ENCODE measurements at regions not wholly inside any gene's neighbourhood (a gene's known extent, or its start where the extent isn't known, plus 50 kb on each side); places are given as distances from the start of the nearest gene placed in this dataset.
A peak's percentile ranks its signal among the peaks of the same experiment; 100 is the strongest.

- DNase-seq, result no peak
Observed at GRCh38 chr18:64982414-64983055, 768.3 kb upstream of the CDH7 start.

DNA sequence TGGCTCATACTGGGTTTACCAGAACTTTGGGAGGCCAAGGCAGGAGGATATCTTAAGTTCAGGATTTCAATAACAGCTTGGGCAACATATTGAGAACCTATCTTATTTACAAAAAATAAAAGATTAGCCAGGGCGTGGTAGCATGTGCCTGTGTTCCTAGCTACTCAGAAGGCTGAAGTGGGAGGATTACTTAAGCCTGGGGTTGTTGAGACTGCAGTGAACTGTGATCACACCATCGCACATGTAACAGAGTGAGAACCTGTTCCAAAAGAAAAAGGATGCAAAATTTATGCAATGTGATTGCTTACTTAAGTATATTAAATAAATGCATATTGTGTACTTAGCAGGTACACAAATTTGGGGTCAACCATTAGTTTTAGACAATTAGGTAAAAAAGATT, 768.9 kb upstream of the CDH7 start:
- no peak for DNase-seq

DNA sequence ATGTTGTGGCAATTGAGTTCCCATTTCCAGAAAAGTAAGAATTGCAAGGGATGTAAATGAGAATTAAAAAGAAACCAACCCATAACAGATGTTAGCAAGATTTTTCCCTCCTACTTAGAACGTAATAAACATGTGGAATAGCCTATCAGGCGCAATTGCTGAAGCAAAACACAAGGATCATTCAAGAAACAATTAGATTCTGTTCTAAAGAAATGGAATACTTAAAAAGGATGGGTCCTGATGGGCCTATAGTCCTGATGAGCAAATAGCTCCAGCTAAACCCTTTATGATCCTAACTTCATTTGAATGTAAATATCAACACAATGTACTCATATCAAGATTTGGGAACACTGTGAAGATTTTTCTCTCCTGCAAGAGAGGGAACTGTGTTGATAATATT, 771.0 kb upstream of the CDH7 start:
- DNase-seq, result no peak

GRCh38 chr18:64974391-64975125, 776.3 kb upstream of the CDH7 start:
- DNase-seq, result no peak

GRCh38 chr18:64972545-64972944, 778.3 kb upstream of the CDH7 start:
- no peak for DNase-seq

DNA sequence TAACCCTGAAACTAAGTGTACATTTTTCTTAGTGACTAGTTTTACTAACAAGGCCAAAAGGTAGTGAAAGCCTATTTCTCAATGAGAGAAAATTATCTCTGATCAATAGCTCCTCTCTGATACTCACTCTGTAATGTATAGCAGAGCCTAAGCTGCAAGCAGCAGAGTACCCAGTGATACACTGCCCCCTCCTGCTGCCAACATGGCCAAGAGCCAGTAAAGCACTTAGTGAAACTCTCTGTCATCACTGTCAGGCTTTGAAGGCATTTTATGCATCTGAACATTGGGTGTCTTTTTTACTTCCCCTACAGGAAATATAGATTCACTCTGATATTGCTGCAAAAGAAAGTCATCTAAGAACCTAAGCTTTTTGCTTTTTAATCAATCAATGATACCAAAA, 784.1 kb upstream of the CDH7 start:
- peak; percentile 74 for DNase-seq

DNA sequence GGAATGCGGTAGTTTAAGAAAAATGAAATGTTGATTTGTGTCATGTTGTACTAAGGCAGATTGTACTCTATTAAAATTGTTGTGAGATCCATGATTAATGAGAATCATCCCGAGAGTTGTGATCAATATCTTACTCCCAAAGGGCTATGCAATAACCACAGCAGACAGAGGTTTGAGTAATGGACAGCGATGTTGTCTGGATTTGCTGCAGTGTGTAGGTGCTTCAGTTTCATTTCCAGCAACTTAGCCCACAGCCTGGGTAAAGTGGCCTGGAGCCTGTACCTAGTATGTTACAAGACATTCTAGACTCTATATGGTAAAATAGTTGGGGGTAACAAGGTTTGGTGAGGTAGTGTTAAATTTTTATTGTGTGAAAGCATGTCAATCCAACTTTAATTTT, 794.3 kb upstream of the CDH7 start:
- DNase-seq, result no peak

DNA sequence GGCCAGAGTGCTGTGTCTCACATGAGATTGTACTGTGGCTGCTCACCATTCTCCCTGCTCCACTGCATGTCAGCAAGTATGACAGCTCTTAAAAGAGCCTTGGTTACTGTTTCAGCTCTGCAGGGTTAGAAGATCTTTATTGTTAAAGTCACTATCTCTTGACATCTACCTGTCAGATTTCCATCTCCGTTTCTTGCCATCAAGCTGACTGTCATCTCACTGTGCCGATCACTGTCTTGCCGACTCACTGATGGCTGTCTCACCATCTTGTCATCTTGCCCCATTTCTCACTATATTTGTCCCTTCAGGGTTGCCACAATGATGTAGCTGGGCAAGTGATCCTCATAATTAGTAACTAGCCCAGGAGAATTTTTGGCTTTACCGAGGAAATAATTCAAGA, 800.9 kb upstream of the CDH7 start:
- no peak for DNase-seq

DNA sequence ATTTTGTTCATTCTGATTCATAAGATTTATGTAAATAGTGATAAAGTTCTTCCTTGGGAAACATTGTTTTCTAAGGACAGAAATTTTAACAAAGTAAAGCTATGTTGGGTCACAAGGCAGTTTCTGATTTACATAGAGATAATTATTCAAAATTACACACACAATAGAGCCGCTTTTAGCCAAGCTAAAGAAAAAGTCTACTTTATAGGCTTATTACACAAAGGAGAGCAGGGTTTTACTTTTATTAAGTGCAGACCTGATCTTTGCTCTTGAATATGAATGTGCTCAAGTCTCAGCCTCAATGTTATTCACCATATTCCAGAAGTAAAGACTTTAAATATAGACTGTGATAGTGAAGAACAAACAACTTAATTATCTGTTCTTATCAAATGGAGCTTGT, 787.8 kb upstream of the LINC00305 start:
- no peak for DNase-seq

DNA sequence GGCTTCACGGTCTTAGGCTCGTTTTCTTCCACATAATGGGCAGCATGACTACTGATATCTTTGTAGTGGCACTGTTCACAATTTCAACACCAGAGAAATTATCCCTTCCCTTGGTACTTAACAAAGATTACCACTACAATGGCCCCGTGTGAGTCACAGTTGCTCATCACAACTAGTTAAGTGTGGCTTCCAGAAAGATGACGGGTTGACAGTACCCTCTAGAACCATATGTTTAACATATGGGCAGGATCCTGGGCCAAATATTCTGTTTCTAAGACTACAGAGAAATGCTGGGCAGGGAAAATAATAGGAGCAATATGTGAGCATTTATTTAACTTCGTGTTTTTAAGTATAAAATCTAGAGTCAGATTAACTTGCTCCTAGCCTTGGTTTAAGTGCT, 780.1 kb upstream of the LINC00305 start:
- DNase-seq, result no peak

DNA sequence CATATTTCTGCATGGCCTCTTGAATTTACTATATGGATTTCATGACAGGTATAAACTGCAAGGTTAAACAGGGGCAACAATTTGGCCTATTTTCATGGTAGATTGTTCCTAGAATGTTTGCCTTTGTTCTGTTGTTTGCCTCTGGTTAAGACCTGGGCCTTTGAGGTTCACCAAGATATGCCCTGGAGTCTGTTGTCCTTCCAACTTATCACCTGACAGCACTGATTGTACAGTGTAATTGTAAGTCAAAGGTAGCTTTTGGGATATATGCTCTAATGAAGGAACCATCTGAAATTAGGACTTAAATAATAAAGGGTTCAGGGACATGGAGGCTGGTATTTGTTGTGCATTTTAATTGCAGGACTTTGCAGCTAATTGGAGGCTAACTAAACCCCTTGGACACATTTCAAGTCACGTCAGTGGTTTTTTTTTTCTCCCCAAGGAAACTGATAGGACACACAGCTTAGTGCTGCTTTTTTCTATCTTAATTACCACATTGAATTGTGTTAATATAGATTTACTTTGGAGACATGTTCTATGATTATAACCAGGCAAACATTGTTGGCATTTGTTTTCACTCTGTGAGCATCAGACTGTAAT, 771.2 kb upstream of the LINC00305 start:
- no peak for DNase-seq

GRCh38 chr18:64918851-64919250, 770.0 kb upstream of the LINC00305 start:
- no peak for DNase-seq

DNA sequence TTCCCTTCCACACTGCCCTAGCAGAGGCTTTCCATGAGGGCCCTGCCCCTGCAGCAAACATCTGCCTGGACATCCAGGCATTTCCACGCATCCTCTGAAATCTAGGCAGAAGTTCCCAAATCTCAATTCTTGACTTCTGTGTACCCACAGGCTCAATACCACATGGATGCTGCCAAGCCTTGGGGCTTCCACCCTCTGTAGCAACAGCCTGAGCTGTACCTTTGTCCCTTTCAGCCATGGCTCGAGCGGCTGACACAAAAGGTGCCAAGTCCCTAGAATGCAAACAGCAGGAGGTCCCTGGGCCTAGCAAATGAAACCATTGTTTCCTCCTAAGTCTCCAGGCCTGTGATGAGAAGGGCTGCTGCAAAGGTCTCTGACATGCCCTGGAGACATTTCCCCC, 744.5 kb upstream of the LINC00305 start:
- no peak for DNase-seq

DNA sequence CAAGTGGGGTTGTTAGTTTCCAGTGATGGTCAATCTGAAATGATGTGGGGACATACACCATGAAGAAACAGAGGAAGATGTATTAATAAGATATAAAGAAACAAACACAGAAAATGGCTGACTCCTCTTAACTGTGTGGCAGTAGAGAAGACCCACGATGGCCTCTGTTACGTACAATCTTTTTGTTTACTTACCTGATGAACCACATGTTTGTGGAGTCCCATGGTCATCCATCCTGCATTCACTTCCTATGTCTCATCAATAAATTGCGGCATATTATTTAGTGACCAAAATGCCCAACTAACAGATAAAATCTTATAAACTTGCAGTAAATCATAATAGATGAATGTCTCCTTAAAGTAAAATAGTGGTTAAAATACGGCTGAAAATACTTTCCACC, 740.1 kb upstream of the LINC00305 start:
- no peak for DNase-seq

DNA sequence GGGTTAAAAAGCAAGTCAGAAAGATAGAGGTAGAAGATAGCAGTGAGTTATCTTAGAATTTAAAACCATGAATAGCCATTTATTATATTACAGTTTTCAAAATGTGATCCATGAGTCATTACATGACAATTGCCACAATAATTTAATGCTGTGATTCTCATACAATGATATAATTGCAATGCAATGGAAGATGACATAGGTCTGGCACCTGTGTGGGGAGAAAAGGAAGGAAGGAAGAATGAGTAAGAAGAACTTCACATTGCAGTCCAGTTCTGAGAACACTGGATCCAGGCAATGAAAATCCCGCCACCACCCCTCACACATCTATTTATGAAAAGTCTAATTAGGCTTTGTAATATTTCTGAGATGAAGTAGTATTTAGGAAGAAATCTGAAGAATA, 738.1 kb upstream of the LINC00305 start:
- no peak for DNase-seq

DNA sequence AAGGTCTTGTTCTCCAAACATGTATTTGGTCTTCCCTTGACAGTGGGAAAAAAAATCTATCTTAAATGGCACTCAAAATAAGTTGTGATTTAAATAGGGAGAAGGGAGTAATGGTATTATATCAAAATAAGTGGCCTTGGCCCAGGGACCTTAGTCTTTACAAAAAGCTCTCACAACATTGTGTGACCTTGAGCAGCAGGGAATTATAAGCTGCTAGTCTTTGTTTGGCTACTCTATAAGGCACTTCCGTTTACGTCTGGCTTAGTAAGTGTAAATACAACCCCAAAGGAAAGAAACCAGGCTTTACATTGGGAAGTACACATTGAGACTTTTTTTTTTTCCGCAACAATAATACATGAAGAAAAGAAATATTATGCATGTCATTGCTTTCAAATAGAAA, 734.0 kb upstream of the LINC00305 start:
- DNase-seq, result no peak

- DNase-seq, result no peak
Observed at GRCh38 chr18:64876833-64877232, 727.9 kb upstream of the LINC00305 start.

DNA sequence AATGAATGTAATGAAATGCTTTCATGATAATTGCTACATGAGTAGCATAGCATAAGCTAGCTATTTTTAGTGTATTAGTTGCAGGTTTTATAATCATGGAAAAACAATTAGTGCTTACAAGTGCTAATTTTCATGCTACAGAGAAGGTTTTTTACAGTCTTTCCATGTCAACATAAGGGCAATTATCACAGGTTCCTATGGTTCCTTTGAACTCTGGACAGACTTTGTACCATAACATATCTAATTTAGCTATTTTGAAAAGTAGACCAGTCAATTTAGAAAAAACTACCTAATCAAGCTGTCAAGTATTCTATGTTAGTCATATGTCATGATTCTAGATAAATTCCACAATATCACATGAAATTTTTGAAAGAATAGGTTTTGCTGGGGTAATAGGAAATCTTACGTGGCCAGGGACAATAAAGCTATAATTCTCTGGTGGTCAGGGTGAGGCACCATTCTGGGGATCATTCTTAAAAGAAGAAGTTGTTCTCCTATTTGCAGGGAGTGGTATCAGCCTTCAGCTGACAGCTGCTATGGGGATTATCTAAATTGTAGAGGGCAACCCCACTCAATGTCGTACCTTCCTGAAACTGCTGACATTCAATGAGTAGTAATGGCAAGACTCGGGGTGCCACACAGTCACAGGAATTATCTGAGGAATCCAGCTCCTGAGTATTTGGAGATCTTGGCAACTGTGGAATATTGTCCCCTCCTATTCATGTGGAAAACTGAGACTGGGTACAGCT, 724.0 kb upstream of the LINC00305 start:
- DNase-seq, result no peak

DNA sequence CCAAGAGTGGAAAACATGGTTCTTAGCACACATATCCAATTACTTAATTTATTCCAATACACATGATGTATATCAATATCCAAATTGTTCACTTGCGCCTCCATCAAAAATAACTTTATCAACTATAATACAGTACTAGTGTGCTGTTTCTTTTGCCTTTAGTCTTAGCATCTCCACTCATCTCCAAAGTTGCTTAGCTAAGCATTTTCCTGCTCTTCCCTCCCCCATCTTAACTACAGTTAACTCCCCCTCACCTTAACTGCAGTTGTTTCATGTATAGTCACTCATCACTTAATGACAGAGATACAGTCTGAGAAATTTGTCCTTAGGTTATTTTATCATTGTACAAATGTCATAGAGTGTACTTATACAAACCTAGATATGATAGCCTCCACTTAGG, 705.2 kb upstream of the LINC00305 start:
- DNase-seq, result no peak

- no peak for DNase-seq
Observed at GRCh38 chr18:64852281-64852680, 703.4 kb upstream of the LINC00305 start.

GRCh38 chr18:64851726-64852125, 702.8 kb upstream of the LINC00305 start:
- DNase-seq, result no peak

DNA sequence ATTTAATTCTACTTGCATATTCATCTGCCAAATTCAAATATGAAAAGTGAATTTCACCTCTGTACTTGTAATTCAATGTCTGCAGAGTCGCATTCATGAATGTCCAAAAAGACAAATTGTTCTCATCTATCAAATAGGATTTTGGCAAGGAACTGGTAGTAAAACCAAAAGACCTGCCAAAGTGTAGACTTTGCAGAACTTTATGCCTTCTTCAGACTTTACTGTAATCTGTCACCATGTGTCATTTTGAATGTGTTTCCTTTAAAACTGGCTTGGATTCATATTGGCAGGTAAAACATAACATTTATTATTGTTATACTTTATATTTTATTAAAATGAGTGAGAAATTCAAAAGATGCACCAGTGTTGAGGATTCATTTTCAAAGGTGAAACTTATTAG, 701.9 kb upstream of the LINC00305 start:
- no peak for DNase-seq

- DNase-seq, result no peak
Observed at GRCh38 chr18:64840911-64841701, 692.2 kb upstream of the LINC00305 start.

All from DMS 273 treated with DMSO at 0.1 percent for 48 hours (cell line).